SH-SY5Y (cell line): ENCODE measurements at regions not wholly inside any gene's neighbourhood (a gene's known extent, or its start where the extent isn't known, plus 50 kb on each side); places are given as distances from the start of the nearest gene placed in this dataset.

Experiments used
- GATA2 ChIP-seq: IDR thresholded peaks from 2 replicates; pipeline ENCODE4 v1.6.1; 2011; ENCODE audit warnings: mild to moderate bottlenecking, low read depth, low read length
- GATA3 ChIP-seq: IDR thresholded peaks from 2 replicates; pipeline ENCODE4 v1.6.1; 2011; ENCODE audit warnings: low read depth, mild to moderate bottlenecking, low read length, moderate library complexity

DNA sequence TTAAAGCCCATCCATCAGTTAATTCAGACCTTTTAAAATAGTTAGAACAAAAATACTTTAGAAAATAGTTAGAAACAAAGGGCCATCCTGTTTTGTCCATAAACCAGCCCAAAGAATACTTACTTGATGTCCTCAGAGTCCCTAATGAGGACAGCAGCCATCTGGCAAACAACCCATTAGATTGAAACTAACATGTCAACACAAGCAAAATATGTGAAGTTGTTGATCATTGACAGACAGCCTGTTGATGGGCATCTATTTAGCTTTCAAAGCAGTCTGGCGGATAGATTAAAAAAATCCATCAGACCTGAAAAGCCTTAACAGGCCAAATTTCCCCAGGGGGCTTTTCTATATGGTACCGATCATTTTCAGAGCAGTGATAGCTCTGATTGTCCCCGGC lies 154.2 kb upstream of the TSHZ2 start:
- TF ChIP-seq GATA2 (no peak), GATA3 (no peak)
